ENCODE measurements at regions not wholly inside any gene's neighbourhood (a gene's known extent, or its start where the extent isn't known, plus 50 kb on each side); places are given as distances from the start of the nearest gene placed in this dataset.

GRCh38 chr16:10322723-10323527, 62.9 kb upstream of the ATF7IP2 start:
- TF ChIP-seq CTCF (IDR thresholded peaks at IDR 0.05; ENCODE audit: low read depth, low read length, poor library complexity, severe bottlenecking) (no peak), EZH2phosphoT487 (IDR thresholded peaks at IDR 0.05; ENCODE audit: borderline replicate concordance, low read length) (no peak)
